HG02870 (cell line): ENCODE measurements at regions not wholly inside any gene's neighbourhood (a gene's known extent, or its start where the extent isn't known, plus 50 kb on each side); places are given as distances from the start of the nearest gene placed in this dataset.

Experiments
- ATAC-seq: cut with Tn5 transposase; IDR thresholded peaks from one replicate; pipeline ENCODE4 v1.9.1; 2021; ENCODE audit warnings: mild to moderate bottlenecking, moderate library complexity; ENCODE audit not compliant: unreplicated experiment

- ATAC-seq = no peak
Measured at GRCh38 chr2:120948662-120949011, 213.0 kb downstream of the GLI2 start.

GRCh38 chr2:120949027-120949956, 213.6 kb downstream of the GLI2 start:
- ATAC-seq = no peak

DNA sequence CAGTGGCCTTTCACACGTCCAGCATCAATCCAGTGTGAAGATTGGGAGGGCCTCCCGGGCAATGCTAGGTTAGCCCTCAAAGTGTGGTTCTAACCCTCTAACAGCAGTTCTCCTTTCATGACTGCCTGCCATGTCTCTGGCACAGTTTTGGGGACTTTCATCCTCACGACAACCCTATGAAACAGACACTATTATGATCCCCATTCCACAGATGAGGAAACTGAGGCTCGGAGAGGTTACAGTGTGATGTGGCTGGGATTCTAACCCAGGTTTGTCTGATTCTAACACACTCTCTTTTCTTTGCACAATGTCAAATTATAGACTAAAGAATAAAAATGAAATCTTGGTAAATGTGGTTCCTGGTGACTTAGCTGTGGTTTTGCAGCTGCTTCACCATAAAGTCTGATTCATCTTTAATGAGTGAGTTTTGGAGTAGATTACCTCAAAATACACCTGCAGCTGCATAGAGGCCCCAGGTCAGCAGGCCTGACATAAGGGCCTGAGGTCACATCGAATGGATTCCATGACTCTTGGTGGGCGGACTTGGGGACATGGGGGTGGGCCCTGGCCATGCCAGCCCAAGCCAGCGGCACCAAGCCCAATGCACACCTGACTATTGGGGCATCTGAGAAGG, 214.4 kb downstream of the GLI2 start:
- no peak for ATAC-seq

DNA sequence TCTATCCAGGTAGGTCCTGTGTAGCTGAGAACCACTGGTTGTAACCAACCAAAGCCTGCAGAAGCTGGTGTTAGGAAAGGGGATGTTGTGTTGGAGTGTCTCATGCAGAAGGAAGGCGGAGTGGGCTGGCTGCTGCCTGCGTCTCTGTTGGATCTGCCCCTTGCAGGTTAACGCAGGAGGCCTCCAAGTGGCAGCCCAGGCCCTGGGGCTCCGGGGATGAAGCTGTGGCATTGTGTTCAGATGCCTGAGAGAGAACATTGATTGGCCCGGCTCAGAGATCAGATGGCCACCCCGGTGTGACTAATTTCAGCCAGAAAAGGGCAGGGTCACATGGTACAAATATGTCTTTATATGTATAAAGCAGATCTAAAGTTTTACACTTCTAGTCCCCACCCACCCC, 216.0 kb downstream of the GLI2 start:
- no peak for ATAC-seq

DNA sequence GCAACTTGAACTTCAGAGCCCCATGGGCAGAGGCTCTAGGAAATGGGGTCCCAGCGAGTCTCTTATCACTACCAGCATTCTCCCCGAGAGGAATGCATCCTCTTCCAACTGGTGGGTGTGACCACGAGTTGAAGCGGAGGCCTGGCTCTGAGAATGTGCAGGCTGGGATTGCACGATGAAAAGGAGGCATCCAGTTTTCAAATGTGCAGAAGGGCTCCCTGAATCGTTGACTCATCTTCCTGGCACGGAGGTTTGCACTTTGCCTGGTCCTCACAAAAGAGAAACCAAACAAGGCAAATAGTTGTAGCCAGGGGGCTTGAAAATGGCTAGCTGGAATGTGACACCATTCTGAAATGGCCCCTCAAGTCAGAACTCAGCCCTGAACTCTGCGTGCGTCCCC, 216.7 kb downstream of the GLI2 start:
- ATAC-seq = no peak

- ATAC-seq = no peak
Measured at GRCh38 chr2:120953066-120953756, 217.5 kb downstream of the GLI2 start.

DNA sequence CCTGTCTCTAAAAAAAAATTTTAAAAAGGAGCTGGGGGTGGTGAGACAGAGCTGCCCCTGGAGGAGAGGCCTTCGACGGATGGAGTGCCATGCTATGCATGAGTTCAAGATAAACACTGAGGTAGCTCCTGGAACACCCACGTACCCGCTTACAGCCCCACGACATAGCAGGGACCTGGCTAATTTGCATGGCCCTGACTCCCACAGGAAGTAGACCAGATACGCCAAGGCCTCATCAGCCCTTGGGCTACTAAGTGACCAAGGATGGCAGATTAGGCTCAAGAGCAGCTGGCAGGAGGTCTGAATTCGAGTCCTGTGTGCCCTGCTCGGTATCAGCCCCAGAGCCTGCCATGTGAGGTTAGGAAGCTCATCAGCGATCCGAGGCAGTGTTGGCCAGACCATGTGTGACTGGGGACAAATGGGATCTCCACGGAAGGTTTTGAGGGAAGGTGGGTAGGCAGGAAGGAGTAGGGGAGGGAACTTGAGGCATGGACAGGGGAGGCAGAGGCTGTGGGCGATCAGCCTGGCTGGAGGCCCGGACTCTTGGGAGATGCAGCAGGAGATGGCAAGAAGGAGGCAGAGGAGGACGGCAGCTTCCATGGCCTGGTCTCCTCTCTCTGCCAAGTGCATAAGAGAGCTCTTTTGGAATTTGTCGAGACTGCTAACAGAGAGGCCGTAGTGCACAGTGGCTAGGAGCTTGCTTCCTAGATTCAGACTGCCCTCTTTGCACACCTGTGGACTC, 218.3 kb downstream of the GLI2 start:
- ATAC-seq = no peak

DNA sequence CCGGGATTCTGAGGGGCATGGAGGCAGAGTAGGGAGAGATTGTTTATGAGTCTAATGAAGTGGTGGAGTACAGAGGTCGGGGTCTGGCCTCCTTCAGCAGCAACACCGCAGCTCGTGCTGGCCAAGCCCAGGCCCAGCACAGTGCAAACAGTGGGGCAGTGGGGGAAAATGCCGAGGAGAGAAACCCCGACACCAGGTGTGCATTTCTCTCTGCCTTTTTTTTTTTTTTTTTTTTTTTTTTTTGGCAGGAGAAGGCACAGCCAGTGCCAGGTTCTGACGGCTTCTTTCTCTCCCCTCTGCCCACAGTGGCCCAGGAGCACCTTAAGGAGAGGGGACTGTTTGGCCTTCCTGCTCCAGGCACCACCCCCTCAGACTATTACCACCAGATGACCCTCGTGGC, 219.3 kb downstream of the GLI2 start:
- ATAC-seq = no peak

GRCh38 chr2:120955427-120955826, 219.8 kb downstream of the GLI2 start:
- ATAC-seq = no peak

- no peak for ATAC-seq
Measured at GRCh38 chr2:120956486-120957156, 221.0 kb downstream of the GLI2 start.

DNA sequence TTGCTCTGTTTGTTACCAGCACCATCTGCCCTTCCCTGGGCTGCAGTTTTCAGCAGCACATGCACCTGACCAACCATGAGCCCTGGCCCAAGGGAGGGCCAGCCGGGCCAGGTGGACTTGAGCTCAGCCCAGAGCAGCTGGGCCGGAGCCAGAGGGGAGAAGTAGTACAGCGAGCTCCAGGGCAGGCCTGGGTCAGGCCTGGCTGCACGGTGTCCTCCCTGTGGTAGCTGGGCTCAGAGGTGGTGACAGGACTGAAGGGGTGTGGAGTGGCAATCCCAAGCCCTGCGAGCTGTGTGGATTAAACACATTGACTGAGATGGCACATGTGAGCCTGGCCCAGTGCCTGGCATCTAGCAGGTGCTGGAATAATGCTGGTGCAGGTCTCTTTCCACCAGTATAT, 222.2 kb downstream of the GLI2 start:
- no peak for ATAC-seq

DNA sequence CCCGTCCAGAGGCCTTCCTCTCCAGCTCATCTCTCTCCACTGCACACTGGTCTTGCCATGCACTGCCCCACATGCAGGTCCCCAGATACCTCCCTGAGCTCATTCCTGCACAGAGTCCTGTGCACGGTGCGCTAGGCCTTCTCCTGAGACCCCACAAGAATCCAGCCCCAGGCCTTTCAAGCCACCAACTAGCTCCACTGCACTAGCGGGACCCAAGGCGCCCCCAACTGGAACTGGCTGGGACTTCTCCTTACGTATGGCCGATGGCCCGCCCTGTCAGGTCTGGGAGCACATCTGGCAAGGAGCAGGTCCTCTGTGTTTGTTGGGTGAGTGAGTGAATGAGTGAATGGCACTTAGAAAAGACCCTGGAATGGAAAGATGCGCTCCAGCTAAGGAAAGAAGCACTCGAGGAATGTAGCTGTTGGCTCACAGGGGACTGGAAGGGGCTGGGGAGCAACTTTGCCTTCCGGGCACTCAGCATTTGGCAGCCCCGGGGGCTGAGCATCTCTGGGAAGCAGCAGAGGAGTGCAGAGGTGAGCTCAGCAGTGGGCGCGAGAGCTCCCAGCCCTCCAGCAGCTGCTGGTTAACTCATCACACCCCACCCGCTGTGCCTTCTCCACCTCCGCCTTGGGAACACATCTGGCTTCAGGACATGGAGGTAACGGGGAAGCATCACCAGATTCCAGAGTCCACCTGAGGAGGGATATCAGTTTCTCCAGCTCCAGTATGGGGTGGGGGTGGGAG, 223.1 kb downstream of the GLI2 start:
- ATAC-seq = no peak

GRCh38 chr2:120959426-120959825, 223.8 kb downstream of the GLI2 start:
- no peak for ATAC-seq

- ATAC-seq = no peak
Measured at GRCh38 chr2:120960770-120961366, 225.2 kb downstream of the GLI2 start.

DNA sequence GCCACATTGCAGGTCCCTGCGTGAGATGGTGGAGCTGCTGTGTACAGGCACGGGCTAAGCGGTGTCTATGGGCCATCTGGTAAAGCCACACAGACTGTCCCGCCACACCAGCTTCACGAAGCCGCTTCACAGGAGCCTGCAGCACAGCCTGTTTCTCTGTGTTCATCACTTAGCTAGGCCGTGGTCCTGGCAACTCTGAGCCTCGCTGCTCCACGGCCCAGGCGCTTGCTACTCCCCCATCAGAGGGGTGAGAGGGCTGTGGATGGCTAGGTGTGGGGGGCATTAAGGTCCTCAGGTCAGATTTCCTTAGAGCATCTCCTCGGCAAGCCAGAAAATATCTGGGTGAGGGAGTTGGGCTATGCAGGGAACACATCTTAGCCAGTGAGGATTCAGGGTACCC, 225.7 kb downstream of the GLI2 start:
- no peak for ATAC-seq

DNA sequence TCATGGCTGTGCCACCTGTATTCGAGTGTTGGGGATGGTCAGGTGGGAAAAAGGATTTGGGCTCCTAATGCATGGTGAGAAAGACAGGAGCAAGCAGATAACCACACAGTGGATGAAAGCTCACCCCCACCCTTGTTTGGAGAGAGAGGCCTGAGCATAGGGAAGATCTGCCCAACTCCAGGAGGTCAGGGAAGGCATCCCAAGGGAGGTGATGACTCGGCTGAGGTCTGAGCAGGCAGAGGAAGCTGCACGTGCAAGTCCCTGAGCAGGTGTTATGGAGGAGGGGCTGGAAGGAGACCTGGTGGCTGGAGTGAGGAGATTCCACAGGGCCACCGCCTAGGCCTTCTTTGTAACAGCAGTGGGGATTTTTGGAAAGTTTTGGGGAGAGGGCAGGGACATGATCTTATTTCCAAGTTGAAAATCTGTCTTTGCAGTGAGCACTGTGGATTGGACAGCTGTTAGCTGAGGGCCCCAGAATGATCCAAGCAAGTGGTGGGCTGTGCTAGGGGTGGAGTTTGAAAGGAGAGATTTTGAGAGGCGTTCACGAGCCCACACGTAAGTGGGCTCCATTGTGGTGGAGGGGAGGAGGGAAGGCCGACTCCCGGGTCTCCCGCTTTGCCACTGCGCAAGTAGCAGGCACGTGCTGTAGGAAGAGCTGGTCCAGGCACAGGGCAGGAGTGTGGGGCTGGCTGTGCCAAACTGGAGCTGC, 228.5 kb downstream of the GLI2 start:
- ATAC-seq = no peak

- ATAC-seq = no peak
Measured at GRCh38 chr2:120964819-120965218, 229.2 kb downstream of the GLI2 start.

DNA sequence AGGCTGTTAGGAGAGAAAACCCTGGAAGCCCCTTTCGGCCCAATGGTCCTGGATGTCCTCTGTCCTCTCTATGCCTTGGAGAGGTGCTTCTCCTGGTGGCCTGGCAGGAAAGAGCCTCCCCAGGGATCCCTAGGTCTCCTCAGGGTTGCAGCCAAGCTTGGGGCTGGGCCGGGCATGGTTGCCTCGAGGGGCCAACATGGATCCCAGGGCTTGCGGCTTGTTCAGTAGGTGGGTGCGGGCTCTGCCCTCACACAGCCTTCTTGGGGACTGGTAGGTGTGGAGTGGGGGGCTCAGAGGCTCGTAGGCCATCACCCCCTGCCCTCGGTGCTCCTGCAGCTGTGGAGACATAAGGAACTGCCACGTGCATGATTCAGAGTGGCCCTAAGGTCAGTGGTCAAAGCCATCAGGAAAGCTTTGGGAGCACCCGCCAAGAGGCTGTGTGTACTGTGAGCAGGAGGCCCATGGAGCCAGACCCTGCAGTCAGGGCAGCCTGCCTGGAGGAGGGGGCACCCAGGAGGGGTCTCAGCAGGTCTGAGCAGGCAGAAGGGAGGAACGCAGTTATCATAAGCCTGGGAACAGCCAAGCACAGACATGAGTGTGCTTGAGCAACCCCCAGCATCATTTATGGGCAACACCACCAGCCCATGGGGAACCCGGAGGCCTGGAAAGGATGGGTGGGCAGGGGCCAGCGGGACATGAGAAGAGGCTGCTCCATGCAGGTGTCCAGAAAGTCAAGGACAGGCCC, 231.0 kb downstream of the GLI2 start:
- ATAC-seq = no peak
